GM19025 (cell line): ENCODE measurements at regions not wholly inside any gene's neighbourhood (a gene's known extent, or its start where the extent isn't known, plus 50 kb on each side); places are given as distances from the start of the nearest gene placed in this dataset.
"Not testable (repeated sequence)": the region's sequence is repeated elsewhere in the genome, so short reads cannot be mapped to it uniquely, and the experiment has no call there.

Experiments
- ATAC-seq: cut with Tn5 transposase; IDR thresholded peaks from one replicate; pipeline ENCODE4 v1.9.1; 2021; ENCODE audit warnings: mild to moderate bottlenecking, low read depth, moderate library complexity; ENCODE audit not compliant: unreplicated experiment

DNA sequence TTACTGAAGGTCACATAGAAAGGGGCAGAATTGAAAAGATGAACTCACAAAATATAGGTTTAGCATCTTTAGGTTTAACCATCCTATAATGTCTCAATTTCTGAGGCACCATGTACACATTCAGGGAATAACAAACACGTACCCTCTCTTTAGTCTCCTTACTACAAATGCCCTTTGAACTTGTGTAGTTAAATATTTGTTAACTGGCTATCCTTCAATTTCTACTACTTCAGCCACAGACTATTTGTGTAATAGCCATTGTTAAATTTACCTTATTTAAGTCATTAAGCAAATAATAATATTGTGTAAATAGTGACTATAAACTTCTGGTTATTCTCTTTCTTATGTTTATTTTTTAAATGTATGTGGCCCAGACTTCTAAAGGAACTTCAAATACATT is 600.5 kb downstream of the KCNT2 start:
- ATAC-seq = no peak

DNA sequence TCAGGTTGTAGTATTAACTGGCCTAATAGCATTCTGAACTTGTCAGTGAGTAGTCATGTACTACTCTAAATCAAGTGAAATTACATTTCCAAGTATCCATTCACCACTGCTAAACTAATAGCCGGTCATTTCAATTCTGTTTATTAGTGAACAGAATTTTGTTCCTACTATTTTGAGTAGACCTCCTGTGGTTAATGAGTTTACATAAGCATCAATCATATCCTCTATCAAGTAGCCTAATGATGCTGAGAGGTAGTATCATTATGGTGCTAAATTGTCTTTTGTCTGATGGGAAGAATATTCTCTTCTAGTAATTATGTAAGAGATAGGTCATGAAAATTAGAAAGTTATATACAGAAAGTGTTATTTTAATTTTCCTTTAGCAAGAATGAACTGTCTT is 602.8 kb downstream of the KCNT2 start:
- ATAC-seq = no peak

DNA sequence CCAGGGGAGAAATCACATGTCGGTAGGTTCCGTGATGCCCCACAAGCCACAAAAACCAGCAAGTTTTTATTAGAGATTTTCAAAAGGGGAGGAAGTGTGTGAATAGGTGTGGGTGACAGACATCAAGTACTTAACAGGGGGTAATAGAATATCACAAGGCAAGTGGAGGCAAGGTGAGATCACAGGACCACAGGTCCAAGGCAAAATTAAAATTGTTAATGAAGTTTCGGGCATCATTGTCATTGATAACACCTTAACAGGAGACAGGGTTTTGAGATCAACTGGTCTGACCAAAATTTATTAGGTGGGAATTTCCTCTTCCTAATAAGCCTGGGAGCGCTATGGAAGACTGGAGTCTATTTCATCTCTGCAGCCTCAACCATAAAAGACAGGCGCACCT is 603.9 kb downstream of the KCNT2 start:
- ATAC-seq = not testable (repeated sequence)

DNA sequence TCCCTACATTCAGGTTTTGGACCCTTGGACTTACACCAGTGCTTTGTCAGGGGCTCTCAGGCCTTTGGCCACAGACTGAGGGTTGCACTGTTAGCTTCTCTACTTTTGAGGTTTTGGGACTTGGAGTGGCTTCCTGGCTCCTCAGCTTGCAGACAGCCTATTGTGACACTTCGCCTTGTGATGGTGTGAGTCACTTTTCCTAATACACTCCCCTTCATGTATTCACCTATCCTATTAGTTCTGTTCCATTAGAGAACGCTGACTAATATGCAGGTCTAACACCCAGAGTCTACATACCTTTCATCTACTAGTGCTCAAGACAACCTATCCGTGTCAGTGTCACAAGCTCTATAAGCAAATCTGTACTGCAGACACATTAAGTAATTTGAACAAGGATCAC is 605.3 kb downstream of the KCNT2 start:
- no peak for ATAC-seq

DNA sequence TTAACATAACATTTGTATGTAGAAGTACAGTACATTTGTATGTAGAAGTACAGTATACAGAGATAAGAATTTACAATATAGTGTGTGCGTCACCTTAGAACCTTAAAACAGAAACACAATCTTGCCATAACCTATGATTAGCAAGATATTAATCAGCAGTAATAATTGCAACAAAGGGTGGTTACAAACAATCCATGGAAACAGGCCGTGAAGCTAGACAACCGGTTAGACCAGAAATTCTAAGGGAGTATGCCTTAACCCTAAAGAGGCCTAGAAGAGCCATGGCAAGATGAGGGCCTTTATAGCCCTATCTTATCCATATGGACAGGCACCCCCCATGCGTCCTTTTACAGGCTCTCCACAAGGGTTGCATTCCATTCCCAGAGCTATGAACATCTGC is 605.9 kb downstream of the KCNT2 start:
- not testable (repeated sequence) for ATAC-seq

DNA sequence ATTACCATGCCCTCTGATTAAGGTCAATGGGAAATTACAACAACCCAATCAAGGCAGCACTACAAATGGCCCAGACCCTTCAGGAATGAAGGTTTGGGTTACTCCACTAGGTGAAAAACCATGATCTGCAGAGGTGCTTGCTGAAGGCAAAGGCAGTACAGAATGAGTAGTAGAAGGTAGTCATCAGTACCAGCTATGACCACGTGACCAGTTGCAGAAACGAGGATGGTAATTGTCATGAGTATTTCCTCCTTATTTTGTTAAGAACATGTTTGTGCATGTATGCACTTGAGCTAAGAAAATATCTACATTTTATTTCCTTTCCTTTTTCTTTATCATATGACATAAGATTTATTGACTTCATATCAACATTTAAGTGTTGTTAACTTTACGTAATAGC is 607.1 kb downstream of the KCNT2 start:
- ATAC-seq = no peak

DNA sequence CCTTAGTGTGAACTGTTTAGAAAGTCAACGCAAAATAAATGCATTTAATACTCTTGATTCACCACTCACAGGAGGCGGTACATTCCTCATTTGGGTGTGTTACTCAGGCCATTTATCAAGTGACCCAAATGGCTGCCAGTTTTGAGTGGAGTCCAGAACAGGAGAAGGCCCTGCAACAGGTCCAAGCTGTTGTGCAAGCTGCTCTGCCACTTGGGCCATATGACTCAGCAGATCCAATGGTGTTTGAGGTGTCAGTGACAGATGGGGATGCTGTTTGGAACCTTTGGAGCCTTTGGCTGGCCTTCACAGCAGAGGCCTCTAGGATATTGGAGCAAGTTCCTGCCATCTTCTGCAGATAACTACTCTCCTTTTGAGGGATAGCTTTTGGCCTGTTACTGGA is 609.2 kb downstream of the KCNT2 start:
- ATAC-seq = no peak

DNA sequence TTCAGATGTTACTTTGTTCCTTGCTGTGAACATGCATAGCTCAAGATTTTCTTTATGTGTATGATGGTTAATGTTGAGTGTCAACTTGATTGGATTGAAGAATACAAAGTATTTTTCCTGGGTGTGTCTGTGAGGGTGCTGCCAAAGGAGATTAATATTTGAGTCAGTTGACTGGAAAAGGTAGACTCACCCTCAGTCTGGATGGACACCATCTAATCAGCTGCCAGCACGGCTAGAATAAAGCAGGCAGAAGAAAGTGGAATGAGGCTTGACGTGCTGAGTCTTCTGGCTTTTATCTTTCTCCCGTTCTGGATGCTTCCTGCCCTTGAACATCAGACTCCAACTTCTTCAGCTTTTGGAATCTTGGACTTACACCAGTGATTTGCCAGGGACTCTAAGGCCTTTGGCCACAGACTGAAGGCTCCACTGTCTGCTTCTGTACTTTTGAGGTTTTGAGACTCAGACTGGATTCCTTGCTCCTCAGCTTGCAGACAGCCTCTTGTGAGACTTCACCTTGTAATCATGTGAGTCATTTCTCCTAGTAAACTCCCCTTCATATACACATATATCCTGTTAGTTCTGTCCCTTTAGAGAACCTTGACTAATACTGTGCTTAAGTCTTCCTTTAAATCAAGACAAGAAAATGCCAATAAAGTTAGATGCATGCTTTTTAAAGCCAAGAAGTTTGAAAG is 626.6 kb downstream of the KCNT2 start:
- no peak for ATAC-seq

DNA sequence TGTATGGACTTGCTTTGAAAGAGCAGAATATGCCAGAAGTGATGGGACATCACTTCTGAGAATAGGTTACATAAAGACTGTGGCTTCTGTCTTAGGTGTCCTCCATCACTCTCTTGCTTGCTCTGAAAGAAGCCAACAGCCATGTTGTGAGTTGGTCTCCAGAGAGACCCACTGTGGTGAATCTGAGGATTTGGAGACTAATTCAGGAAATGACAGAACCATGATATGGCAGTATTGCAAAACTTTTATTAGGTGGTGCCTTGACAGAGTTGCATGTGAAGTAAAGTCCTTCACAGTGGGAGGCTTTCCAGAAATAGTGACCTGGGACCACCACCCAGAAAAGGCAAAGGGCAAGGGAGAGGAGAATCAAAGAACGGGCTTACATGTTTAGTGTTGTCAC is 628.6 kb downstream of the KCNT2 start:
- ATAC-seq = no peak

DNA sequence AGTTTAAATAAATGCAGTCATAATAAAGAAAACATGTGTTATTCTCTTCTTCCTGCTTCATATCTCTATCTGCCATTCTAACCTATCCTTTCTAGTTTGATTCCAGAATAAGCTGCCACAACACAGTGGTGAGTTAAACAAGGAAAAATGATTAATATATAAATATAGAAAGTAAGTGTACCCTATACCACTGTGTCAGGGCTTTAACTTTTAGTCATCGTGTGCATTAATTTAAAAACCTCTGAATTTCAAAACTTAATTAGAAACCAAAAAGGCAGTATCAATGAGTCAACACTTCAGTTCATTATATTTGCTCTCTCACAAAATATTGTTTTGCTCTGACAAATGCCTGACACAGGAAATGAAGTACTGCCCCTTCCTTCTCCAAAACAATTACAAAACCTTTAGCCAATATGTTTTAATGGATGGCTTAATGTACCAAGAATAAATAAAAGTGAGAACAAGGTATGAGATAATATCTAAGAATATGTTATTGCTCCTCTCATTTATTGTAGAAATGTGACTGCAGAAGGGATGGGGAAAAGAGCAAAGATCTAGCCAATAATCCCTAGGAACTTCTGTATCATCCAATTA is 634.8 kb downstream of the KCNT2 start:
- ATAC-seq = no peak

DNA sequence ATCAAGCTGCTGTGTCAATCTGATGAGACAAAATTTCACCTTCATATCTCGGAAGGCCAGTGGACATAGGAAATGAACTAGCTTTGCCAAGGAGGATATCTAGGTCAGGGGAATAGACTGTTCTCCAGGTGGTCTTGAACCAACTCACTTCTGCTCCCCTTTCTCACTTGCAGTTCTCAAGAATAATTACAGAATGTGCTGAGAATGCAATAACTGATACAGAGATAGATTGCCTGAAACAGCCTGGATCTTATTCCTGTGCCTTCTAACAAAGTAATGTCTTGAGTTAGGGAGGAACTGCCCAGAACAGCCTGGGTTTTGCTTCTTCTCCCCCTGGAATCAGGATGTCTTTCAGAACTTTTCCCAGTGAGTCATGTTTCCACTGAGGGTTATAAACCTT is 636.7 kb downstream of the KCNT2 start:
- no peak for ATAC-seq

DNA sequence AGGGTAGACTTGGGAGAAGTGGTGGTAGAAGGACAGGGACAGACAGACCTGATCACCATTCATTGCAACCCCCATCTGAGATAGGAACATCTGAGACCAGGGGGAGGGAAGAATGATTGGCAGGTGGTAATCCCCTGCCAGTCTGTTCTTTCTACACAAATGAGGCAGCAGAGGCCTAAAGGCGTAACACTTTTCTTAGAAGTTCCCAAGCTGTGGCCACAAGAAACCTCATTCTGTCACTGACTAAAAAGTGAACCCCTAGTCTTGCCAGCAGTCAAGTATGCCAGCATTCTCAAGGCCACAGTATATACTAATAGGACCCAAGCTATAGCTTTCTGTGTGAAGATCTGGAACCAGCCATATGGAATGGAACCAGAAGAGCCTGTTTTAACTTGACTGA is 638.0 kb downstream of the KCNT2 start:
- ATAC-seq = no peak

DNA sequence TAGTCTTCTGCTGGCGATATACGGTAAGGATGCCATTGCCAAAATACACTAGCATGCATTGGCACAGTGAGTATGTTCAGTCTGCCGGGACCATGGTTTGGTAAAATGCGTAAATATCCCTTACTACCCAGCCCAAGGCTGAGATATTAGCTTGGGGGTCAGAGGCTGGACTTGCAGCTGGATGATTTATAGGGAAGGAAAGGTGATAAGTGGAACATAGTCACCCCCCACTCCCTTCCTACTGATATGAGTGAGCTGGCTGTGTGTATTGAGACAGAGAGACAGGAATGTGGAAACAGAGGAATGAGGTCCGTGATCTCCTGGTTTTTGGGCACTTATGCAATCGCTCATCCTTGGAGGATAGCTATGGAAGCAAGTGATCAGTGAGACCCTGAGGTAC is 642.8 kb downstream of the KCNT2 start:
- ATAC-seq = no peak

DNA sequence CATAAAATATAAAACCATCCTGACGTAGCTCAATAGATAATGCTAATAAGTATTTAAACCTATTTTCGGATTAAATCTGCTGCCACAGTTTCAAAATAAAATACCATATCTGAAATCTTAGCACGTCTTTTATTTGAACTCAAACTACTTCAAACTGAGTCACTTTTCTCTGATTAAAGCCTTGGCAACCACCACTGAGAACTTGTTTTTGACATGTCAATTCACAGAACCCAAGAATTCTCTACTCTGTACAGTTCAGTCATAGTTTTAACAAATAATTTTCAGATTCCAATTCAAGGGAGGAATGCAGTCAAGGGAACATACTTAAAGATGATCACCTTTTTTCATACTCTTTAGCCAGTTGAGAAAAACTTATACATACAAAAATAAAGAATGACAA is 643.2 kb downstream of the KCNT2 start:
- ATAC-seq = no peak

DNA sequence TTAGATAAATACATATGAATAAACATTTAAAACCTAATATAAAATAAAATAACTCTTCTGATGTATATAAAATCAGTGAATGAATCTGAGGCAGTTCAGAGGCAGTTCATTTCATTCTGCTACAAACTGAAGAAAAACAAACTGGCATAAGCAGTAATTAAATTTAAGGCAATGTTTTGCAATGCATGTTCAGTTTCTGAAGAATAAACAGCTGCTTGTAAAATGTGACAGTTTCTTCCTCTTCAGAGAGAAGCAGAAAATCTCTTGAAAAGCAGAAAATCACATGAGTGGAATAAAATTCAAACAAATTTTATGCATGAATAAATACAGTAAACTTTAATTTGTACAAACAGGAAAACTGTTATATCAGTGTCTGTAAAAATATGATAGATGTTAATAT is 643.7 kb downstream of the KCNT2 start:
- no peak for ATAC-seq

DNA sequence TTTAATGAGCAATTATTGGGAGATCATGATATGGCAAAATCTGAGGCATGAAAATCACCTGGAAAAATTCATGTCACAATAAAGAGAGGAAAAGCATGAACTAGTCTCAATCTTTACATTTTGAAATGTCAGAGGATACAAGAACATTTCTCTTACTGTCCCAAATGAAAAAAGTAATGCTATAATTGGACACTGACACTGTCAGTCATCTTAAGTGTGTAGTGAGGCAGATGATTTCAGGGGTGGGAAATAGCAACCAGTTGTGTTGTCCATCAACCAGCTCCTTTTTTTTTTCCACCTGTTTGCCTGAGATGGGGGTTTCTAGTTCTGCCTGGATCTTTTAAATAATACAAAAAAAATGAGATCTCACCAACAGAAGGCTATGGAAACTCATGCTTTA is 646.2 kb downstream of the KCNT2 start:
- ATAC-seq = no peak

DNA sequence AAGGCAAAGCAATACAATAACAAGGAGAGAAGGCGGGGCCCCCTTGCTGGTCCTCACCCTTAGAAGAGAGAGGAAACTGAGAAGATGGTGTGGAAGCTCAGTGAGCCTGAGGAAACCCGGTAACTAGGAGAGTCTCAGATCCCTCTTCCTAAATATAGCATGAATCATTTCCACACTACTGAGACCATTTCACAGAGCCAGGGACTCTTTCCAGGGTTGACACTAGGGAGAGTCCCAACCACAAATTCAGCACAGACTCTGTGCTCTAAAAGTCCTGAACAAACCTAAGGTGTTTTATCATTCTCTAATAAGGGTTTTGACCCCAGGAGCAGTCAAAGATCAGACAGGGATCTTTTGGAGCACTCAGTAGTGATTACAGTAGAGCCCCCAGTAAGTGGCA is 647.7 kb downstream of the KCNT2 start:
- ATAC-seq = no peak

DNA sequence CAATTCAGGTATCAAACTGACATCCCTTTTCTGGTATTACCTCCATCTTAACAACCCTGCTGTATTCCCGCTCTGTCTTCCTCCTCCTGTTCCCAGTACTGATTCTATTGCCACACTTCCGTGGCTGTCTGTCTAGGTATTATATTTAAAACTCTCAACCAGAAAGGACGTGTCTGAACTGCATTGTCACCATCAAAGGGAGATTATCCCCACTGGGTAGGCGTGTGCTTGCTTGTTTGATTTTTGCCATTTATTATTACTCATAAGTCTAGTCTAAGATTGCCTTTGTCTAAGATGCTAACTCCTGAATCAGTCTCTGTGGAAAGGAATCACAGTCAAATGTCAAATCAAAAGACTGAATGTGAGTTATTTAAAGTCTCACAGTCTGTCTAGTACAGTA is 650.1 kb downstream of the KCNT2 start:
- ATAC-seq = no peak

DNA sequence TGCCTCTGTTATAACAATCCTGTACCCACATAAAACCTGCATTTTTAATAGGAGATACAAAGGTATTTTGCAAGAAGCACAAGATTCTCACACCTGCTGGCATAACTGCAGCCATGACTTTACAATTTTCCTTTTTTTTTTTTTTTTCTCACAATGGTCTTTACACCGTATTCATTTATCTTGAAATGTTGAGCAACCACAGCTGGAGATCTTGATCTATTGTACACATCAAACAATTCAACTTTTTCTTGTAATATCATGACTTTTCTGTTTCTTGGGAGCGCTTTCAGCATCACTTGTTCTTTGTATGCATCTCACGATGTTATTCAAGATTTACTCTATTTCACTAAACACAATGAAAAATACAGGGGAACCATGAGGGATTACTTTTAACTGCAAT is 651.4 kb downstream of the KCNT2 start:
- no peak for ATAC-seq

DNA sequence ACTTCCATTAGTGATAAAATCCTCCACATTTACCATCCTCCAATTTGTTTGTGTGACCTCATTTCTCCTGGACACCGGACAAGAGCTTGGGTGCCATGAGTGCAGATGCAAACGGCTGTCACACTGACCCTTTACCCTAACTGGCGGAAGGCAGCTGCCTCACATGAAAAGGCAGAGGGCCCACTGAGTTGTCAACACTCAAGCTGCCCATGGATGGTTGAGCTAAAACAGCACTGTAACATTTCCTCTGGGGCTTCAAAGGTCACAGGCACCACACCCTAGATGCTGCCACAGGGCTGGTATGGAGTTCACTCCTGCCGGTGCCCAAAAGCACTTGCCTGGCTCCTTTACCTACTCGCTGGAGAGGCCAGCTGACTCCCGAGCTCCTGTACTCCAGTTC is 653.4 kb downstream of the KCNT2 start:
- no peak for ATAC-seq

DNA sequence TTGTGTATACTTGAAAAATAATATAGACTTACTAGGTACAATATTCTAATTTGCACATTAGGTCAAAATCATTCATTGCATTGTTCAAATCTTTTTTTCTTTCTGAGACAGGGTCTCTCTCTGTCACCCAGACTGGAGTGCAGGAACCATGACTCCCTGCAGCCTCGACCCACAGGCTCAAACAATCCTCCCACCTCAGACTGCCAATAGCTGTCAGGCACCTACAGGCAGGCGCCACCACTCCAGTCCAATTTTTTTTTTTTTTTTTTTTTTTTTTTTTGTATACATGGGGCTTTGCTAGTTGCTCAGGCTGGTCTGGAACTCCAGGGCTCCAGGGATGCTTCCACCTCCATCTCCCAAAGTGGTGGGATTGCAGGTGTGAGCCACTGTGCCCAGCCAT is 656.9 kb downstream of the KCNT2 start:
- ATAC-seq = no peak

DNA sequence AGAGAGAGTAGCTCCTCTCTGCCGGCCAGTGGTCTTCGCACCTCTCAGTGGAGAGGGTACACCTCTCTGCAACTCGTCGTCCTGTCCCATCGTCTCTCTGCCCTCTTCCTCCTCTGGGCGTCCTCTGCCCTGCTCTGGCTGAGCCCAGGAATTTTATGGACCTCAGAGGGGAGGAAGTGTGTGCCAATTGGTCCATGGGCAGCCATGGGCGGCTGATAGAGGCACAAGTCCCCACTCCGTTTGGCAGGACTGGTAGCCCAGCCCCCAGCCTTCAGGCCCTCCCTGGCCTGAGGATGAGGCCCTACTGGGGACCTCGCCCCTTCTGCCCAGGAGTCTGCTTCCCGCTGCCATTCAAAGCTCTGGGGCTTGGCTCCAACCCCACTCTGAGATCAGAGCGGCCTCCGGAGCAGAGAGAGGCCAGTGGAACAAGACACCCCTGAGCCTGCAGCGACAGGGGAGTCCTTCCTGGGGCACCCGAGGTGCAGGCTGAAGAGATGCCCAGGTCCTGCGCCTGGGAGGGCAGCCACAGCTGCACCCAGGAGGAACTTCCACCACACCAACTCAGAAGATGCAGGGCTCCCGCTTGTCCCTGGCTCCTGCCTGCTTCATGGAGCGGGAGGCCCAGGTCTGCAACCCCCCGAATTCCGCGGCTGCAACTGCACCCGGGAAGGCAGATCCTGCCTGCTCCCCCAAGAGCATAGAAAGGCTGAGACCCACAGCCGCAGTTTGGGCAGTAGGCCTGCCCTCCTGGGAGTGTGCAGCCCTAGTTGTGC is 659.9 kb downstream of the KCNT2 start:
- ATAC-seq = no peak
